Parathyroid adenoma (tissue), 2 donors: ENCODE measurements at regions not wholly inside any gene's neighbourhood (a gene's known extent, or its start where the extent isn't known, plus 50 kb on each side); places are given as distances from the start of the nearest gene placed in this dataset.
"Not testable (repeated sequence)": the region's sequence is repeated elsewhere in the genome, so short reads cannot be mapped to it uniquely, and the experiment has no call there.

ENCODE experiments used
- H2AFZ ChIP-seq: fragments of 300-600 bp; sonication (generic); one replicate; pipeline ENCODE4 v1.7.0; 2017; ENCODE audit warnings: antibody characterized with exemption, mild to moderate bottlenecking
- H3K27ac ChIP-seq: fragments of 300-600 bp; sonication (generic); one replicate; pipeline ENCODE4 v1.7.0; 2017
- H3K27me3 ChIP-seq: fragments of 300-600 bp; sonication (generic); one replicate; pipeline ENCODE4 v1.7.0; 2017; ENCODE audit warnings: low read length; ENCODE audit not compliant: control insufficient read depth, insufficient read depth
- H3K36me3 ChIP-seq: fragments of 300-600 bp; sonication (generic); one replicate; pipeline ENCODE4 v1.7.0; 2017; ENCODE audit warnings: low read length; ENCODE audit not compliant: control insufficient read depth, insufficient read depth
- H3K4me1 ChIP-seq: fragments of 300-600 bp; sonication (generic); one replicate; pipeline ENCODE4 v1.7.0; 2017; ENCODE audit warnings: control low read depth
- H3K4me2 ChIP-seq: fragments of 300-600 bp; sonication (generic); one replicate; pipeline ENCODE4 v1.7.0; 2017; ENCODE audit warnings: low read length
- H3K4me3 ChIP-seq: fragments of 300-600 bp; sonication (generic); one replicate; pipeline ENCODE4 v1.7.0; 2017; ENCODE audit warnings: low read depth, low read length
- H3K79me2 ChIP-seq: fragments of 300-600 bp; sonication (generic); one replicate; pipeline ENCODE4 v1.7.0; 2017; ENCODE audit warnings: control low read depth
- H3K9ac ChIP-seq: fragments of 300-600 bp; sonication (generic); one replicate; pipeline ENCODE4 v1.7.0; 2017; ENCODE audit warnings: mild to moderate bottlenecking
- H3K9me3 ChIP-seq: fragments of 300-600 bp; sonication (generic); one replicate; pipeline ENCODE4 v1.7.0; 2017; ENCODE audit warnings: low read length; ENCODE audit not compliant: control insufficient read depth
- CTCF ChIP-seq: fragments of 300-600 bp; sonication (generic); IDR thresholded peaks from one replicate; pipeline ENCODE4 v1.7.0; 2017; ENCODE audit warnings: antibody characterized with exemption, mild to moderate bottlenecking
- donor health status: primary hyperparathyroidism.

GRCh38 chr5:128850049-128850448, 115.2 kb upstream of the SLC27A6 start:
- TF ChIP-seq CTCF: no peak
- Histone ChIP-seq H3K27ac (no peak overlapping the region), H3K9ac (no peak overlapping the region), H2AFZ (no peak overlapping the region), H3K36me3 (no peaks in the 10 kb centered on the region), H3K4me2 (no peak overlapping the region), H3K27me3 (no peaks in the 10 kb centered on the region), H3K9me3 (no peaks in the 10 kb centered on the region), H3K4me3 (no peak overlapping the region), H3K4me1 (no peaks in the 10 kb centered on the region), H3K79me2 (no peaks in the 10 kb centered on the region)

- H3K4me1 ChIP-seq: no peaks in the 10 kb centered on the region
- no peak for TF ChIP-seq CTCF
- no peak overlapping the region for H3K27ac ChIP-seq
- H2AFZ ChIP-seq: no peak overlapping the region
- H3K79me2 ChIP-seq: no peaks in the 10 kb centered on the region
- no peaks in the 10 kb centered on the region for H3K9me3 ChIP-seq
- no peak overlapping the region for H3K9ac ChIP-seq
- no peaks in the 10 kb centered on the region for H3K36me3 ChIP-seq
- no peaks in the 10 kb centered on the region for H3K27me3 ChIP-seq
- H3K4me3 ChIP-seq: no peak overlapping the region
- H3K4me2 ChIP-seq: no peak overlapping the region
These were observed 110.4 kb upstream of the SLC27A6 start for GRCh38 chr5:128854931-128855330.

- H3K4me2 ChIP-seq: no peak overlapping the region
- H3K36me3 ChIP-seq: no peaks in the 10 kb centered on the region
- no peak for TF ChIP-seq CTCF
- H3K27ac ChIP-seq: no peak overlapping the region
- H2AFZ ChIP-seq: no peak overlapping the region
- H3K4me1 ChIP-seq: no peaks in the 10 kb centered on the region
- H3K9me3 ChIP-seq: no peaks in the 10 kb centered on the region
- no peaks in the 10 kb centered on the region for H3K27me3 ChIP-seq
- H3K9ac ChIP-seq: no peak overlapping the region
- H3K4me3 ChIP-seq: no peak overlapping the region
- H3K79me2 ChIP-seq: no peaks in the 10 kb centered on the region
These were observed 108.1 kb upstream of the SLC27A6 start for GRCh38 chr5:128857076-128857677.

GRCh38 chr5:128858995-128859394, 106.3 kb upstream of the SLC27A6 start:
- Histone ChIP-seq H3K36me3 (no peaks in the 10 kb centered on the region), H3K4me3 (no peak overlapping the region), H2AFZ (no peak overlapping the region), H3K9ac (no peak overlapping the region), H3K27ac (no peak overlapping the region), H3K79me2 (no peaks in the 10 kb centered on the region), H3K4me2 (no peak overlapping the region), H3K27me3 (no peaks in the 10 kb centered on the region), H3K9me3 (no peaks in the 10 kb centered on the region), H3K4me1 (no peaks in the 10 kb centered on the region)
- no peak for TF ChIP-seq CTCF

GRCh38 chr5:128861155-128861554, 104.1 kb upstream of the SLC27A6 start:
- H3K27ac ChIP-seq, H3K9me3 ChIP-seq, H3K79me2 ChIP-seq, H3K4me2 ChIP-seq, H3K36me3 ChIP-seq, H3K4me1 ChIP-seq, H2AFZ ChIP-seq, H3K27me3 ChIP-seq, H3K9ac ChIP-seq, H3K4me3 ChIP-seq: not testable (repeated sequence)
